ENCODE measurements at regions not wholly inside any gene's neighbourhood (a gene's known extent, or its start where the extent isn't known, plus 50 kb on each side); places are given as distances from the start of the nearest gene placed in this dataset.

GRCh38 chr4:19164334-19164733, 1087.4 kb upstream of the SLIT2 start:
- DNase-seq (ENCODE audit: low read depth, low spot score) (no peak), FAIRE-seq (no peak)
- no peaks in the 10 kb centered on the region for H3K9me1 ChIP-seq (replicated peaks; ENCODE audit: control insufficient read depth, extremely low read depth, insufficient read depth, low read length)
- no peaks in the 10 kb centered on the region for H3K9me3 ChIP-seq (replicated peaks; ENCODE audit: control insufficient read depth, insufficient read depth, low read length)
- ChIA-PET POLR2A (no interaction called here), CTCF (no interaction called here)
- no peak overlapping the region for H3K27ac ChIP-seq (ENCODE audit: insufficient read depth, low read depth, low read length)
- H3K4me2 ChIP-seq (ENCODE audit: insufficient read depth, low read length) = no peak overlapping the region
- intact Hi-C loops (cut with micrococcal nuclease) = no loop called here
- no peak overlapping the region for H2AFZ ChIP-seq (ENCODE audit: low read depth, low read length)
- BruUV-seq (replicated peaks) = no TSS peak
- no peaks in the 10 kb centered on the region for H3K79me2 ChIP-seq (ENCODE audit: control insufficient read depth, insufficient read depth, low read length)
- H3K4me3 ChIP-seq (replicated peaks in 1 of 3; ENCODE audit: insufficient read depth in 1 of 3, low read depth in 1 of 3, low read length in 3 of 3) = no peak overlapping the region
- TF ChIP-seq GATA2 (IDR thresholded peaks at IDR 0.05; ENCODE audit: insufficient read depth, insufficient read length, low read depth, low read length) = no peak
- TF ChIP-seq, protein P1, sequence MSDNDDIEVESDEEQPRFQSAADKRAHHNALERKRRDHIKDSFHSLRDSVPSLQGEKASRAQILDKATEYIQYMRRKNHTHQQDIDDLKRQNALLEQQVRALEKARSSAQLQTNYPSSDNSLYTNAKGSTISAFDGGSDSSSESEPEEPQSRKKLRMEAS (IDR thresholded peaks at IDR 0.05; ENCODE audit: insufficient read depth, insufficient read length) = no peak
- TF ChIP-seq POLR2AphosphoS5 (IDR thresholded peaks at IDR 0.05; ENCODE audit: insufficient read depth, low read depth, low read length) = no peak
- TF ChIP-seq EZH2 (IDR thresholded peaks at IDR 0.05; ENCODE audit: borderline replicate concordance, low read depth, low read length, severe bottlenecking) = no peak
- no peak for TF ChIP-seq FOS (IDR thresholded peaks at IDR 0.05; ENCODE audit: borderline replicate concordance, insufficient read depth, low read length)
- TF ChIP-seq MYC (IDR thresholded peaks at IDR 0.05; ENCODE audit: low read depth, low read length) = no peak
- no peak for TF ChIP-seq JUN (IDR thresholded peaks at IDR 0.05; ENCODE audit: borderline replicate concordance, insufficient read depth, insufficient read length, low read depth)
- no peak for TF ChIP-seq POLR2A (IDR thresholded peaks at IDR 0.05; ENCODE audit: low read depth, low read length)
- no peak for TF ChIP-seq CTCF (IDR thresholded peaks at IDR 0.05; ENCODE audit: extremely low read depth in 1 of 2, insufficient read depth in 1 of 2, low read depth in 1 of 2, low read length in 2 of 2)
- H4K20me1 ChIP-seq (replicated peaks; ENCODE audit: control insufficient read depth, extremely low read depth, insufficient read depth, low read length) = no peaks in the 10 kb centered on the region
- H3K4me1 ChIP-seq (ENCODE audit: control insufficient read depth, extremely low read depth, insufficient read depth, low read length) = no peaks in the 10 kb centered on the region
- H3K36me3 ChIP-seq (ENCODE audit: control insufficient read depth in 2 of 2, extremely low read depth in 1 of 2, insufficient read depth in 2 of 2, low read length in 2 of 2) = no peaks in the 10 kb centered on the region
- no peak overlapping the region for H3K9ac ChIP-seq (replicated peaks; ENCODE audit: extremely low read depth, insufficient read depth, low read length)
- no peaks in the 10 kb centered on the region for H3K27me3 ChIP-seq (ENCODE audit: control insufficient read depth in 2 of 2, insufficient read depth in 2 of 2, low read length in 2 of 2)
- dilution Hi-C loops (cut with MboI; ENCODE audit: extremely low pct_ligation_motif_present, low sequenced_read_pairs) = no loop called here

Measured in endothelial cell of umbilical vein (primary cell).